Activated naive CD4-positive, alpha-beta T cell treated with anti-CD3 and anti-CD28 coated beads, Interleukin-2, amount 50 U/mL, for 72 hours (primary cell): ENCODE measurements at regions not wholly inside any gene's neighbourhood (a gene's known extent, or its start where the extent isn't known, plus 50 kb on each side); places are given as distances from the start of the nearest gene placed in this dataset.
"Not testable (repeated sequence)": the region's sequence is repeated elsewhere in the genome, so short reads cannot be mapped to it uniquely, and the experiment has no call there.

ENCODE experiments used
- ATAC-seq, 2 donors: fragments of 150-1000 bp; cut with Tn5 transposase; 2 replicates each; pipeline ENCODE4 v1.10.0; 2021; ENCODE audit warnings: mild to moderate bottlenecking in 2 of 2, moderate library complexity in 2 of 2
- DNase-seq, 2 donors: peaks; one replicate each; pipeline ENCODE4 v3.0.0; 2021 to 2022; ENCODE audit warnings: low spot score in 2 of 2
- H3K27ac Mint-ChIP-seq, 2 donors: one replicate each; pipeline ENCODE4 v1.8.0; 2022; ENCODE audit warnings: mild to moderate bottlenecking in 2 of 2, mixed read lengths in 2 of 2
- H3K36me3 Mint-ChIP-seq, 2 donors: one replicate each; pipeline ENCODE4 v1.8.0; 2022; ENCODE audit warnings: mixed read lengths in 2 of 2
- H3K9me3 Mint-ChIP-seq, 2 donors: one replicate each; pipeline ENCODE4 v1.8.0; 2022; ENCODE audit warnings: mixed read lengths in 2 of 2

DNA sequence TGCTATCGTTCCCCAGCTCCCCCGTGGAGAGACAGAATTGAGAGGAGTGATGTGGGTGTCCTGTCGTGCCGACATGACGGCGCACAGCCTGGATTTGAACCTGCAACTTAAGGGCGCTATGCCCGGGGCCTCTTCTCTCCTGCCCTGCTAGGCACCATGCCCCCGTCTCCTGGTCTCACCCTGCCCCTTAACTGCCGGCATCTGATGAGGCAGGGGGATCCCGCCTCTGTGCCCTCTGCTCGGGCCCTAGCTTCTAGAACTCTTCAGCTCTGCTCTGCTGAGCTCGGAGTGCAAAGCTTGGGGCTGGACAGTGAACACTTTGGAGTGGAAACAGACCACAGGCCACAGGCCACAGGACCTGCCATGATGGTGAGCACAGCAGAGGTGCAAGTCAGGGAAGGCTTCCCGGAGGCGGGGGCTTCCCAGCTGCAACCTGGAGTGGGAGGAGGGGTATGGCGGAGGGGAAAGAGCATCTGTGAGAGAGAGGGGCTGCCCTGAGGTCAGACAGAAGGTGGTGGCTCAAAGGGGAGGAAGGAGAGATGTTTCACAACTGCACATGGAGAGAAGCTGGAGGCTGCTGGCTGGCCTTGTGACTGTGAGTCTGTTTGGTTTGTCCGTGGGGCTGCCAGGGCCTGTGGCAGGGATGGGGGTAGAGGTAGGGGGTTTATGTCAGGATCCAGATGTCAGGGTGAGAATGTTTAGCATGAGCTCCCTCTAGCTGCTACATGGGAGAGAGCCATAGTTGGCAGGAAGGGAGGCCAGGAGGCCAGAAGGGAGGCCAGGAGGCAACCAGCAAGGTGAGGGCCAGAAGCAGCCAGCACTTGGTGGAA is 107.8 kb downstream of the CRLF3 start:
- ATAC-seq = no peak
- Mint-ChIP-seq H3K9me3 (no peaks in the 10 kb centered on the region), H3K27ac (no peak overlapping the region), H3K36me3 (no peaks in the 10 kb centered on the region)
- DNase-seq = no peak

GRCh38 chr17:30714825-30715622 is 109.5 kb downstream of the CRLF3 start:
- peak overlapping the region in 1 of 2 donors; percentile 68 for H3K27ac Mint-ChIP-seq
- peak in 1 of 2 donors; percentile 67 for DNase-seq
- H3K9me3 Mint-ChIP-seq, H3K36me3 Mint-ChIP-seq: not testable (repeated sequence)
- peak; percentile 76 to 86 for ATAC-seq

GRCh38 chr17:30713805-30714204 is 110.7 kb downstream of the CRLF3 start:
- DNase-seq = not testable (repeated sequence)

GRCh38 chr17:30712859-30713258 is 111.6 kb downstream of the CRLF3 start:
- not testable (repeated sequence) for H3K27ac Mint-ChIP-seq, H3K9me3 Mint-ChIP-seq, H3K36me3 Mint-ChIP-seq, DNase-seq, ATAC-seq

More at GRCh38 chr17:30713805-30714204, 110.7 kb downstream of the CRLF3 start:
- not testable (repeated sequence) for ATAC-seq, H3K9me3 Mint-ChIP-seq, H3K27ac Mint-ChIP-seq, H3K36me3 Mint-ChIP-seq

DNA sequence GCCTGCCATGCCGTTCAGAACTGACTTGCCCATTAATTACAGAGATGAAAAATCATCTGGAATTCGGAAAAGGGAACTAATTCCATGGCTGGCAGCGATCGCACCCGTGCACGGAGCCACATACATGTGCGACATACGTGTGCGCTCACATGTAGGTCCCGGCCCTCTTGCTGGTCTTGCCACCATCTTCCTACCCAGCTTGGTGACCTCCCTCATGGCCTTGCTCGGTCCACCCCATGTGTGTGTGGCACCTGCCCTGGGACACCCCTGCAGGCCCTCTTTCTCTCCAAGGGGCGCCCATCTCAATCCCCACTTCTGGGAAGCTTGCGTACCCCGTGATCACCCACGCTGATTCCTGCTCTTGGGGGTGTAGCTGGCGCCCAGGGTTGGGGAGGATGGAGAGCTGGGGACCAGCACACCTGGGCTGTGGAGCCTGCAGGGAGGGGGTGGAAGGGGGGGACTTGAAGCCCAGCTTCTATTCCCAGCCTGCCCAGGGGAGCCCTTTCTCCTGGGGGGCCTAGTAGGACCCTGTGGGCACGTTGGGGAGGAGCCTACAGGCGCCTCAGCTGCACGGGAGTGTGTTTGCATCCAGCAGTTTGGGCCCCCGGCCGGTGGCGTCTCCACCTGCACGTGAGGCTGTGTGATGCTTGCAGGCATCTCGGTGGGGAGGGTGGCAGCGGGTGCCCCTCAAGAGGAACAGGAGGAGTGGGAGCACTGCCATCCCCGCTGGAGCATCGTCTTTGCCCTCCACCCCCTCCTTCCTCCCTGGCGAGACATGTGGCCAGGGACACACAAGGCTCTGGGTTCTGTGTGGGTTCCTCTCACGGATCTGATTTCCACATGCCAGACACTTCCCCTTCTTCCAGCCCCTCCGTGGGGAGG is 112.6 kb downstream of the CRLF3 start:
- not testable (repeated sequence) for H3K9me3 Mint-ChIP-seq, H3K36me3 Mint-ChIP-seq, H3K27ac Mint-ChIP-seq, DNase-seq, ATAC-seq

DNA sequence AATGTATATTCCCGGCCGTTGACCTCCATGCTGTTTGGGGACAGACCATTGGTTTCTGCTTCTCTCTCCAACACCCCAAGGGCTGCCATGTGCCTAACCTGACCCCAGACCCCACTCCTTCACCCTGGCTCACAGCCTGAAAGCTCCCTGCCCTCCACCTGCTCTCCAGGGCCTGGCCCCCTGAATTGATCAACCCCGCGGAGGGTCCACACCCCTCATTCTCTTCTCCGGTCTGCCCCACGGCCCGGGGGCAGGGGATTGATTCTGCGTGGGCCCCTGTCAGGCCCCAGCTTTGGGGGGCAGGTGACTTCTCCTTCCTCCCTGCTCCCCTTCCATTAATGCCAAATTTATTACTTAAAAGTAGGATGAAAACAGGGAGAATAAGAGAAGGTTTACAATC is 113.3 kb downstream of the CRLF3 start:
- ATAC-seq, DNase-seq, H3K27ac Mint-ChIP-seq, H3K36me3 Mint-ChIP-seq, H3K9me3 Mint-ChIP-seq: not testable (repeated sequence)

- not testable (repeated sequence) for H3K27ac Mint-ChIP-seq, ATAC-seq, H3K36me3 Mint-ChIP-seq, DNase-seq, H3K9me3 Mint-ChIP-seq
These were observed 114.0 kb downstream of the CRLF3 start for GRCh38 chr17:30710276-30711088.

- ATAC-seq = peak in 1 of 2 donors; percentile 39
- H3K36me3 Mint-ChIP-seq, DNase-seq, H3K9me3 Mint-ChIP-seq, H3K27ac Mint-ChIP-seq: not testable (repeated sequence)
These were observed 114.8 kb downstream of the CRLF3 start for GRCh38 chr17:30709561-30710275.

DNA sequence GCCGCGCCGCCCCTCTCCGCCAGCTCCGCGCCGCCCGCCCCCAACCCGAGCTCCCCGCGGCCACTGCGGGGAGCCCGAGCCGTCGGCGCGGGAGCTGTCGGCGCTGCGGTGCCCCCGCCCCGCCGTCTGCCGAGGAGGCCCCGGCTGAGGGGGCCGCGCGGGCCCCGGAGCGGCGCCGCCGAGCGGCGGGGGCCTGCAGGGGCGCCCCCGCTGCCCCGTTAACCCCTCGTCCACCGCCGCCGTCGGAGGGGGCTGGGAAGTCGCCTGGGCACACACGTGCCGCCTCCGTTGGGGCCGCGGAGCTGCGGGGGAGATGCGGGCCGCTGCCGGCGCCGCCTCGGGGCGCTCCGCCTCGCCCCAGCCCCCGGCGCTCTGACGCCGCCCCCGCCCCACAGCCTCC is 115.4 kb downstream of the CRLF3 start:
- H3K27ac Mint-ChIP-seq, H3K9me3 Mint-ChIP-seq, DNase-seq, H3K36me3 Mint-ChIP-seq: not testable (repeated sequence)
- ATAC-seq = peak in 1 of 2 donors; percentile 47

GRCh38 chr17:30708241-30709078 is 116.0 kb downstream of the CRLF3 start:
- peak overlapping the region; percentile 38 to 92 for H3K27ac Mint-ChIP-seq
- H3K9me3 Mint-ChIP-seq, H3K36me3 Mint-ChIP-seq: not testable (repeated sequence)
- DNase-seq (peak in 1 of 2 donors; percentile 70), ATAC-seq (peak; percentile 47 to 74)

- peak in 1 of 2 donors; percentile 20 for ATAC-seq
- not testable (repeated sequence) for DNase-seq, H3K9me3 Mint-ChIP-seq, H3K36me3 Mint-ChIP-seq
- H3K27ac Mint-ChIP-seq = peak overlapping the region; percentile 38 to 92
These were observed 116.7 kb downstream of the CRLF3 start for GRCh38 chr17:30707724-30708240.

DNA sequence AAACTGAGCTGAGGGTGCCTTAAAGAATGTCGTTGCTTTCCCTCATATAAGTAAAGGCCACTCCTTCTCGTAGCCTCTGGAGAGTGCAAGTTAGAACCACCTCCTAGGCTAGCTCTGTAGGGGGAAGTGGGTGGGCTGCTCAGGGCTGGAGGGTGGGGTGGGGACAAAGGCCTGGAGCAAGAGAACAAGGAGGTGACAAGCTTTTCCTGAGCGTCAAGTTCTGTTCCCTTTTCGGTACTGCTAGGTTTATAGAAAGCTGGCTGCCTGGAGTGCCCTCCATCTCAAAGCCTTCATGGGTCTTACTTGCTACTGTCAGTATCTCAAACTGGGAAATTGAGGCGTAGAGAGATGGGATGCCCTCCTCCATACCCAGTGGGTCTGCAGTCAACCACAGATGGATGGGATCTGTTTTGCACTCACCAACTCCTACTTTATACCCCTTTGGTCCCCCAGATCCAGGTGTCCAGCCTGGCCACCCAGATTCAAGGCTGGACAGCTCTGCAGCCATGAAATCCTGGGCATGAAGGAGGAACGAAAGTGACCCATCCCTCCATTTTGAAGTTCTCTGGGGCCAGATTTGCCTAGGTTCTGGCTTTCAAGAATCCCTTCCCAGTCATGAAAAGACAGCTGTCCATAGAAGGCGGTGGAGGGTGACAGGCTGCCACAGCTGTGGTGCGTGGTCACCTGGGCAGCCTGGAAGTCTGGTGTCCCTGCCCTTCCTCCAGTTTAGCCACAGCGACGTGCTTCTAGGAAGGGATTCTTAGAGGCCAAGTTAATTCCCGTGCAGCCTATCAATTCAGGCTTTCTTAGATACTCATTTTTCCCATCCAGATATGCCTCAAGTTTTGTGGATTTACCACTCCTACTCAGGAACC is 117.8 kb downstream of the CRLF3 start:
- not testable (repeated sequence) for ATAC-seq, DNase-seq, H3K36me3 Mint-ChIP-seq, H3K9me3 Mint-ChIP-seq, H3K27ac Mint-ChIP-seq

GRCh38 chr17:30706004-30706403 is 118.5 kb downstream of the CRLF3 start:
- H3K27ac Mint-ChIP-seq, ATAC-seq: not testable (repeated sequence)

More at GRCh38 chr17:30706004-30706403, 118.5 kb downstream of the CRLF3 start:
- not testable (repeated sequence) for H3K9me3 Mint-ChIP-seq, DNase-seq, H3K36me3 Mint-ChIP-seq
